Prostate gland (tissue), 2 donors: ENCODE measurements at regions not wholly inside any gene's neighbourhood (a gene's known extent, or its start where the extent isn't known, plus 50 kb on each side); places are given as distances from the start of the nearest gene placed in this dataset.

ENCODE experiments used
- POLR2AphosphoS5 ChIP-seq: sonication (generic); formaldehyde crosslinking; IDR thresholded peaks from one replicate; pipeline ENCODE4 v1.6.1; 2017; ENCODE audit warnings: antibody characterized with exemption
- TF ChIP-seq, protein P1 (sequence below), 4 experiments: fragments of 200-600 bp in 2 of 4; fragments of 450-650 bp in 2 of 4; sonication (generic) in 2 of 4; IDR thresholded peaks; 1 replicate in 3 of 4; 2 replicates in 1 of 4; pipeline ENCODE4 v1.5.1; 2016 to 2019; ENCODE audit warnings: antibody characterized with exemption in 4 of 4, mild to moderate bottlenecking in 2 of 4, moderate library complexity in 2 of 4

DNA sequence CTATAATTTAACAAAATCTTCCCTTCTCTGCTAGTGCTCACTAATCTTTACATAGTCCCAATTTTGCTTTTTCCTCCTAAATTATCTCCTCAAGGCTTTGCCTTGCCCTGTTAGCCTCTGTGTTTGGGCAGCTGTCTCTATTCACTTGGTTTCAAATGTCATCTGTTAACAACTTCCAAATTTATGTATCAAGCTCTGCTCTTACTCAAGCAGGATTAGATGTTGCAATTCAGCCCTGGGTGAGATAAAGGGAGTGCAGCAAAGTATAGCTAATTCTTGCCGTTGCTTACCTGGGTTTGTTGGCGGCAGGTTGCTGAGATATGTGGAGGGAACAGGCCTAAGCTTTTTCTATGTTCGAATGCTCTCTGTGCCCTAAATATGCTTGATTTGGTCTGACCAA lies 483.8 kb downstream of the DMAC1 start:
- TF ChIP-seq, protein P1, sequence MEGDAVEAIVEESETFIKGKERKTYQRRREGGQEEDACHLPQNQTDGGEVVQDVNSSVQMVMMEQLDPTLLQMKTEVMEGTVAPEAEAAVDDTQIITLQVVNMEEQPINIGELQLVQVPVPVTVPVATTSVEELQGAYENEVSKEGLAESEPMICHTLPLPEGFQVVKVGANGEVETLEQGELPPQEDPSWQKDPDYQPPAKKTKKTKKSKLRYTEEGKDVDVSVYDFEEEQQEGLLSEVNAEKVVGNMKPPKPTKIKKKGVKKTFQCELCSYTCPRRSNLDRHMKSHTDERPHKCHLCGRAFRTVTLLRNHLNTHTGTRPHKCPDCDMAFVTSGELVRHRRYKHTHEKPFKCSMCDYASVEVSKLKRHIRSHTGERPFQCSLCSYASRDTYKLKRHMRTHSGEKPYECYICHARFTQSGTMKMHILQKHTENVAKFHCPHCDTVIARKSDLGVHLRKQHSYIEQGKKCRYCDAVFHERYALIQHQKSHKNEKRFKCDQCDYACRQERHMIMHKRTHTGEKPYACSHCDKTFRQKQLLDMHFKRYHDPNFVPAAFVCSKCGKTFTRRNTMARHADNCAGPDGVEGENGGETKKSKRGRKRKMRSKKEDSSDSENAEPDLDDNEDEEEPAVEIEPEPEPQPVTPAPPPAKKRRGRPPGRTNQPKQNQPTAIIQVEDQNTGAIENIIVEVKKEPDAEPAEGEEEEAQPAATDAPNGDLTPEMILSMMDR (IDR thresholded peaks at IDR 0.05): no peak
- no peak for TF ChIP-seq POLR2AphosphoS5
